Fibroblast of villous mesenchyme (primary cell): ENCODE measurements at regions not wholly inside any gene's neighbourhood (a gene's known extent, or its start where the extent isn't known, plus 50 kb on each side); places are given as distances from the start of the nearest gene placed in this dataset.

Source experiments
- DNase-seq: peaks from one replicate; pipeline ENCODE4 v3.0.0-alpha.2; 2010; ENCODE audit warnings: low read depth
- H3K4me3 ChIP-seq: 2 replicates; pipeline ENCODE4 v1.5.1; 2011; ENCODE audit warnings: low read depth, mild to moderate bottlenecking, low read length
- TF ChIP-seq, protein P1 (sequence below): IDR thresholded peaks from 2 replicates; pipeline ENCODE4 v1.5.1; 2012; ENCODE audit warnings: low read depth, mild to moderate bottlenecking, low read length; ENCODE audit not compliant: insufficient read depth

GRCh38 chr15:89412905-89413411, 78.3 kb upstream of the POLG start:
- no peak overlapping the region for H3K4me3 ChIP-seq
- TF ChIP-seq, protein P1, sequence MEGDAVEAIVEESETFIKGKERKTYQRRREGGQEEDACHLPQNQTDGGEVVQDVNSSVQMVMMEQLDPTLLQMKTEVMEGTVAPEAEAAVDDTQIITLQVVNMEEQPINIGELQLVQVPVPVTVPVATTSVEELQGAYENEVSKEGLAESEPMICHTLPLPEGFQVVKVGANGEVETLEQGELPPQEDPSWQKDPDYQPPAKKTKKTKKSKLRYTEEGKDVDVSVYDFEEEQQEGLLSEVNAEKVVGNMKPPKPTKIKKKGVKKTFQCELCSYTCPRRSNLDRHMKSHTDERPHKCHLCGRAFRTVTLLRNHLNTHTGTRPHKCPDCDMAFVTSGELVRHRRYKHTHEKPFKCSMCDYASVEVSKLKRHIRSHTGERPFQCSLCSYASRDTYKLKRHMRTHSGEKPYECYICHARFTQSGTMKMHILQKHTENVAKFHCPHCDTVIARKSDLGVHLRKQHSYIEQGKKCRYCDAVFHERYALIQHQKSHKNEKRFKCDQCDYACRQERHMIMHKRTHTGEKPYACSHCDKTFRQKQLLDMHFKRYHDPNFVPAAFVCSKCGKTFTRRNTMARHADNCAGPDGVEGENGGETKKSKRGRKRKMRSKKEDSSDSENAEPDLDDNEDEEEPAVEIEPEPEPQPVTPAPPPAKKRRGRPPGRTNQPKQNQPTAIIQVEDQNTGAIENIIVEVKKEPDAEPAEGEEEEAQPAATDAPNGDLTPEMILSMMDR: no peak
- no peak for DNase-seq

DNA sequence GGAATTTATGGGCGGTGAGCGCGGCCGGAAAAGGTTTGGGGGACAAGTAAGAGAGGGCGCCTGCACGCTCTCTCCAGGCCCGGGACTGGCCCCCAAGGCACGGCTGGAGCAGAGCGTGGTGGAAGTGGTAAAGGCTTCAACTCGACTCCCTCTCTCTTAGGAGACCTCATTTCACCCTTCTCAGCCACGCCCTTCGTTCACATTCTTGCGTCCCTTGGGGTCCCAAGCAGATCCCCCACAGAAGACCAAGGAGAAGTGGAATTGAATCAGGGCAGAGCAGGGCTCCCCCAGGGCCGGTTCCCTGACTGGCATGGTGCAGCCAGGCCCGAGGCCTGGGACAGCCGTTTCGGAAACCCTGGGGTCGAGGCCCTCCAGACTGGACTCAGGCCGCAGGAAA, 75.4 kb upstream of the POLG start:
- DNase-seq: no peak
- no peak overlapping the region for H3K4me3 ChIP-seq
- TF ChIP-seq, protein P1: no peak

- TF ChIP-seq, protein P1: no peak
- DNase-seq: no peak
- no peak overlapping the region for H3K4me3 ChIP-seq
Measured at GRCh38 chr15:89409184-89410038, 74.8 kb upstream of the POLG start.

GRCh38 chr15:89408372-89409183, 74.0 kb upstream of the POLG start:
- DNase-seq: no peak
- TF ChIP-seq, protein P1: no peak
- peak overlapping the region; percentile 25 for H3K4me3 ChIP-seq

DNA sequence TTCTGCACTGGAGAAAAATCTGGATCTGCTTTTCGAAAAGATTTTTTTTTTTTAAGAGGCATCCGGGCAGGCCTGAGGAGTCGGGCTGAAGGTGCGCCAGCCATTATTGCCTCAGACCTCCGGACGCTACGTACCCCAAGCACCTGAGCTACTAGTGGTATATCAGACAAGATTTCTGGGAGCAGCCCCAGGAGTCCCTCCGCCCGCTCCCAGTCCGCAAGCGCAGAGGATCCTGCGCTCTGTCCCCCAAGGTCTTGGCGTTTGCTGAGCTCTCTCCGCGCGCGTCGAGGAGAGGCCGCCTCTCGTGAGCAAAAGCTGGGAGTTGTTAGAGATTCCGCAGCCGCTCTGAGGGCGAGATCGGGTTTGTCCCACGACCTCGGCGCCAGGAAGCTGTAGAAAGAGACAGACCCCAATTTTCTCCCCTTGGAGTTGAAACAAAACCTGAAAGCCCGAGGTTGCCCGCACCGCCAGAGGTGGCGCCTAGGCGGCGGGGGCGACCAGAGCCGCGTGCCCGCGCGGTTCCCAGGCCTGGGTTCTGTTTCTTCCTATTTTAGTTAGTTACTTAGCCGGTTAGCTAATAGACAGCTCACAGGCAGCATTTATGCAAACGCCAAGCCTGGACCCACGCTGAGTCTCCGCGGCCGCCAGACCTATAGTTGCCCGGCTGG, 72.5 kb upstream of the POLG start:
- TF ChIP-seq, protein P1: no peak
- H3K4me3 ChIP-seq: no peak overlapping the region
- DNase-seq: no peak

GRCh38 chr15:89406218-89406939, 71.8 kb upstream of the POLG start:
- peak overlapping the region; percentile 23 for H3K4me3 ChIP-seq
- DNase-seq: no peak
- TF ChIP-seq, protein P1: no peak
